ENCODE measurements at regions not wholly inside any gene's neighbourhood (a gene's known extent, or its start where the extent isn't known, plus 50 kb on each side); places are given as distances from the start of the nearest gene placed in this dataset.

GRCh38 chr16:46519063-46519462, 102.1 kb downstream of the SHCBP1 start:
- BruUV-seq (replicated peaks) = no TSS peak
- no peak overlapping the region for H3K27ac ChIP-seq (ENCODE audit: low read length)
- TF ChIP-seq EZH2 (IDR thresholded peaks at IDR 0.05; ENCODE audit: low read length, unreplicated experiment) (no peak), EZH2phosphoT487 (IDR thresholded peaks at IDR 0.05; ENCODE audit: borderline replicate concordance, low read length) (no peak), CTCF (conservative IDR thresholded peaks at IDR 0.05; ENCODE audit: low read depth, low read length) (no peak)

GRCh38 chr16:46496701-46497100, 124.5 kb downstream of the SHCBP1 start:
- no peak overlapping the region for H3K9ac ChIP-seq (ENCODE audit: low read length)
- intact Hi-C loops (cut with micrococcal nuclease) = no loop called here
- H3K4me2 ChIP-seq (ENCODE audit: low read length) = no peak overlapping the region
- ChIA-PET POLR2A (ENCODE audit: unreplicated experiment) (no interaction called here), CTCF (no interaction called here)
- no peak overlapping the region for H3K27ac ChIP-seq (ENCODE audit: low read length)
- TF ChIP-seq CTCF (conservative IDR thresholded peaks at IDR 0.05; ENCODE audit: low read depth, low read length) (no peak), EZH2 (IDR thresholded peaks at IDR 0.05; ENCODE audit: low read length, unreplicated experiment) (no peak), EZH2phosphoT487 (IDR thresholded peaks at IDR 0.05; ENCODE audit: borderline replicate concordance, low read length) (no peak)
- no peak overlapping the region for H2AFZ ChIP-seq (ENCODE audit: low read length)
- no peaks in the 10 kb centered on the region for H3K9me3 ChIP-seq (ENCODE audit: low read length)
- no TSS peak for BruUV-seq (replicated peaks)
- peaks cover 23% of the 10 kb centered on the region; the same call in 1 of the 2 replicates for H3K27me3 ChIP-seq (ENCODE audit: low read length)
- ATAC-seq = no peak
- H3K79me2 ChIP-seq (ENCODE audit: low read length) = no peaks in the 10 kb centered on the region
- no peaks in the 10 kb centered on the region for H3K9me2 ChIP-seq (replicated peaks; ENCODE audit: low read length)
- H3K4me1 ChIP-seq (ENCODE audit: insufficient read depth, low read length) = no peaks in the 10 kb centered on the region
- no peaks in the 10 kb centered on the region for H4K20me1 ChIP-seq (ENCODE audit: low read length)
- H3F3A ChIP-seq (ENCODE audit: low read length, unreplicated experiment) = no peaks in the 10 kb centered on the region
- no peak overlapping the region for H3K4me3 ChIP-seq (ENCODE audit: low read length)
- no peak for DNase-seq
- no peaks in the 10 kb centered on the region for H3K36me3 ChIP-seq (ENCODE audit: low read depth, low read length)

More at GRCh38 chr16:46519063-46519462, 102.1 kb downstream of the SHCBP1 start:
- no peaks in the 10 kb centered on the region for H3K9me2 ChIP-seq (replicated peaks; ENCODE audit: low read length)
- DNase-seq (no peak), ATAC-seq (no peak)
- no peaks in the 10 kb centered on the region for H4K20me1 ChIP-seq (ENCODE audit: low read length)
- ChIA-PET POLR2A (ENCODE audit: unreplicated experiment) (no interaction called here), CTCF (no interaction called here)
- H3K79me2 ChIP-seq (ENCODE audit: low read length) = no peaks in the 10 kb centered on the region
- H3K9me3 ChIP-seq (ENCODE audit: low read length) = no peaks in the 10 kb centered on the region
- H3F3A ChIP-seq (ENCODE audit: low read length, unreplicated experiment) = no peaks in the 10 kb centered on the region
- intact Hi-C loops (cut with micrococcal nuclease) = no loop called here
- H3K4me2 ChIP-seq (ENCODE audit: low read length) = no peak overlapping the region
- no peaks in the 10 kb centered on the region for H3K4me1 ChIP-seq (ENCODE audit: insufficient read depth, low read length)
- no peaks in the 10 kb centered on the region for H3K36me3 ChIP-seq (ENCODE audit: low read depth, low read length)
- no peak overlapping the region for H3K4me3 ChIP-seq (ENCODE audit: low read length)
- H3K27me3 ChIP-seq (ENCODE audit: low read length) = no peaks in the 10 kb centered on the region; the same call in 1 of the 2 replicates
- no peak overlapping the region for H2AFZ ChIP-seq (ENCODE audit: low read length)
- H3K9ac ChIP-seq (ENCODE audit: low read length) = no peak overlapping the region

GRCh38 chr16:46482895-46483294, 138.3 kb downstream of the SHCBP1 start:
- Histone ChIP-seq H4K20me1 (ENCODE audit: low read length) (no peaks in the 10 kb centered on the region), H3F3A (ENCODE audit: low read length, unreplicated experiment) (no peaks in the 10 kb centered on the region), H3K27ac (ENCODE audit: low read length) (no peak overlapping the region), H3K4me1 (ENCODE audit: insufficient read depth, low read length) (no peaks in the 10 kb centered on the region), H3K9me3 (ENCODE audit: low read length) (no peaks in the 10 kb centered on the region), H3K36me3 (ENCODE audit: low read depth, low read length) (no peaks in the 10 kb centered on the region), H3K9ac (ENCODE audit: low read length) (no peak overlapping the region), H3K9me2 (replicated peaks; ENCODE audit: low read length) (no peaks in the 10 kb centered on the region), H2AFZ (ENCODE audit: low read length) (no peak overlapping the region), H3K4me3 (ENCODE audit: low read length) (no peak overlapping the region), H3K79me2 (ENCODE audit: low read length) (no peaks in the 10 kb centered on the region), H3K4me2 (ENCODE audit: low read length) (no peak overlapping the region), H3K27me3 (ENCODE audit: low read length) (no peaks in the 10 kb centered on the region)
- no TSS peak for BruUV-seq (replicated peaks)
- TF ChIP-seq EZH2 (IDR thresholded peaks at IDR 0.05; ENCODE audit: low read length, unreplicated experiment) = no peak
- TF ChIP-seq CTCF (conservative IDR thresholded peaks at IDR 0.05; ENCODE audit: low read depth, low read length) = peak; percentile 31; the same call in 1 of the 2 replicates
- intact Hi-C loops (cut with micrococcal nuclease) = no loop called here
- ChIA-PET POLR2A (ENCODE audit: unreplicated experiment) (no interaction called here), CTCF (no interaction called here)
- DNase-seq (no peak), ATAC-seq (no peak)
